SW480 (cell line): ENCODE measurements at regions not wholly inside any gene's neighbourhood (a gene's known extent, or its start where the extent isn't known, plus 50 kb on each side); places are given as distances from the start of the nearest gene placed in this dataset.
A peak's percentile ranks its signal among the peaks of the same experiment; 100 is the strongest.

ENCODE experiments used
- DNase-seq: peaks from one replicate; pipeline ENCODE4 v3.0.0-alpha.2; 2016; ENCODE audit warnings: low spot score

GRCh38 chr9:88658311-88658822 is 123.4 kb downstream of the NXNL2 start:
- DNase-seq: no peak

DNA sequence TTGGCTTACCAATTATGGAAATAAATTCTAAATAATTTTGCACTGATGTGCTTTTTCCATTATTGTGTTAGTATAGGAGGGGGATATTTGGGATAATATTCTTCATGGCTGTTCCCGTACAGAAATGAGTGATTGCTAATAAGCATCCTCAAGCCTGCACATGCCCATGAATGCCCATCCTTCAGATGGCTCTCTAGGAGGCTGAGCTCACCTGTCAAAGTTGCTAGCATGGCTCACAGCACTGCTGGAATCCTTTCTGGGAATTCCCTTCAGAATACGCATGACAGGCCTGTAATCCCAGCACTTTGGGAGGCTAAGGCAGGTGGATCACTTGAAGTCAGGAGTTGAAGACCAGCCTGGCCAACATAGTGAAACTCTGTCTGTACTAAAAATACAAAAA is 124.1 kb downstream of the NXNL2 start:
- no peak for DNase-seq

- DNase-seq: peak; percentile 40
Measured at GRCh38 chr9:88660611-88661010, 125.6 kb downstream of the NXNL2 start.

GRCh38 chr9:88661759-88662158 is 126.8 kb downstream of the NXNL2 start:
- no peak for DNase-seq

- DNase-seq: no peak
Measured at GRCh38 chr9:88663771-88664419, 128.9 kb downstream of the NXNL2 start.

GRCh38 chr9:88664773-88665172 is 129.8 kb downstream of the NXNL2 start:
- no peak for DNase-seq

DNA sequence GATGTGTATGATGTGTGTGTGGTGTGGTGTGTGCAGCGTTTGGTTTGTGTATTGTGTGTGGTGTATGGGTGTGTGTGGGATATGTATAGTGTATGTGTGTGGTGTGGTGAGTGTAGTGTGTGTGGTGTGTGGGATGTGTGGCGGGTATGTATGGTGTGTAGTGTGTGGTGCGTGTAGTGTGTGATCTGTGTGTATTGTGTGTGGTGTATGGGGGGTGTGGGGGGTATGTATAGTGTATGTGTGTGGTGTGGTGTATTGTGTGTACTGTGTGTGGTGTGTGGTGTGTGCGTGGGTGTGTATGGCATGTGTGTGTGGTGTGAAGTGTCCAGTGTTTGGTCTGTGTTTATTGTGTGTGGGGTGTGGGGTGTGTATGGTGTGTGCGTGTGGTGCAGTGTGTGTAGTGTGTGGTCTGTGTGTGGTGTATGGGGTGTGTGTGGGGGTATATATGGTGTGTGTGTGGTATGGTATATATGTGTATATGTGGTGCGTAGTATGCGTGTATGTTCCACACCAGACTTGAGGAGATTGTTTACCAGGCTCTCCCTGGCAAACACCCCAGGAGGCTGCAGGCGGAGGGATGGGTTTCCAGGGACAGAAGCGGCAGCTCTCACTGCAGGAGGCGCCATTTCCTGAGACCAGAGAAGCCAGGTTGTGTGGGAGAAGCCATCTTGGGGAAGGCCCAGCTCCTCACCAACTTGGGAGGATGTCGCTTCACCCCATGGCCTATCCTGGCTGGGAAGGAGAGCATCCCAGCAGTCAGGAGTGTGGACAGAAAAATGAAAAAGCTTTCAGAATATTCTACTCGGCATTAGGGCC is 138.1 kb downstream of the NXNL2 start:
- no peak for DNase-seq

DNA sequence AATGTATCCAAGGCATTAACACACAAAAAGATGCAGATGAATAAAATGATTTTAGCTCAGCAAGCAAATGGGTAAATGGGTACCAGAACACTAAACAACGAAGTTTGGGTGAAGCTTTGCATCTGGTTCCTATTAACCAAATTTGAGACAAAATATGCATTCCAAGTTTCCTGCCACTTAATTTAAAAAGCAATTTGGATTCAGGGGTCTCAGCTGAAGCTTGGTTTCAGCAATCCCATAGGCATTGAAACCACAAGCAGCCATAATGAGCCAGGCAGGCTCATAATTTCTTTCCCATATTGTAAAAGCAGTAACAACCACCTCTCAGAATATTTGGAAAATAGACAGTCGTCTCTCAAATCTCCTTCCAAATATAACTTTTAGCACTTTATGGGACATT is 138.9 kb downstream of the NXNL2 start:
- DNase-seq: no peak

GRCh38 chr9:88676644-88677043 is 141.7 kb downstream of the NXNL2 start:
- no peak for DNase-seq

DNA sequence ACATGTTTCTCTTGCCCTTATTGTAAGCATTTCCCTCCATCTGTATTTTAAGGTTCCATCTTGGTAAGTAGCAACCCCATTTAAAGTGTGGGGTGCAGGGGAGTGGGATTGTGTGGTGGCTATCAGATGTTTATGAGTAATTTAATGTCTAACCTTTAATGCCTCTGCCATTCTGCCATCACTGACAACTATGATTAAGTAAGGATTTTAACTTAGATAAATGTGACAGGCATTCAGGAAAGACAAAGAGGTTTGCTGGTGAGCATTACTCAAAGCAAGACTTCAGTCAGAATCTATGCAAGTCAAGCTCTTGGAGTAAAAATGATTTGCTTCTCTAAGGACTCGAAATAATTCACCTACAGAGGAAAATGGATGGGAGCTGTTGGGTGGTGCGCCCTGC is 143.0 kb downstream of the NXNL2 start:
- no peak for DNase-seq

DNA sequence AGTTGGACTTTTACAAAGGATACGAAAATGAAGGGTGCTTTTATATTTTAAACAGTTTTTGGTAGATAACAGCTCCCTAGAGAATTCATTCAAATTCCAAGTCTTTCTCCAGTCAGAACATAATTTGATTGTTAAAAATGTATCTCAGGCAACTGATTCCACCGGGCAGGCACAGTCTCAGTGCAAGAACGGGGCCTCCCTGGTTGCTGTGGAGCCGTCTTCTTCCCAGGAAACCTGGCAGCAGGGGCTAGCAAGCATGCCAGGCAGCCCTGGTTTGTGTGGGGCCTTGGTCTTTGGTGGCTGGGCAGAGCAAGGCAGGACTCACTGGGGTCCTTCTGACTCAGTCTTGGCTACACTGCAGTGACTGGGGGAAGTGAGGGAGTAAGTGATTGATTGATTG is 143.5 kb downstream of the NXNL2 start:
- no peak for DNase-seq

DNA sequence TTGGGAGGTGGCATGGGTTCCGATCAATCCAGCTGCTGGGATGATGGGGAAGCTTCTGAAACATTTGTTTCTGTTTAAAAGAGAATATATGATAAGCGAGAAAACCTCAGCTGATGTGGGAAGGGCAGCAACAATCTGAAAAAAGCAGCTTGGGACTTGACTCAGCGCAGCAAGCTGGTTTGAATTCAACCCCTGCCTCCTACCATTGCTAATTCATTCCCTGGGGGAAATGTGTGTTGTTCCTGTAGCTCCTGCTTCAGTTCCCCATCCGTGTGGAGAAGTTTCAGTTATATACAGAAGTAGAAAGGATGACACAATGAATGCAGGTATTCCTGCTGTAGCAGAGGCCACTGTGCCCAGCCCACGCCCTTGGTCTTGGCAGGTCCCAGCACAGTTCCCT is 145.1 kb downstream of the NXNL2 start:
- DNase-seq: no peak

DNA sequence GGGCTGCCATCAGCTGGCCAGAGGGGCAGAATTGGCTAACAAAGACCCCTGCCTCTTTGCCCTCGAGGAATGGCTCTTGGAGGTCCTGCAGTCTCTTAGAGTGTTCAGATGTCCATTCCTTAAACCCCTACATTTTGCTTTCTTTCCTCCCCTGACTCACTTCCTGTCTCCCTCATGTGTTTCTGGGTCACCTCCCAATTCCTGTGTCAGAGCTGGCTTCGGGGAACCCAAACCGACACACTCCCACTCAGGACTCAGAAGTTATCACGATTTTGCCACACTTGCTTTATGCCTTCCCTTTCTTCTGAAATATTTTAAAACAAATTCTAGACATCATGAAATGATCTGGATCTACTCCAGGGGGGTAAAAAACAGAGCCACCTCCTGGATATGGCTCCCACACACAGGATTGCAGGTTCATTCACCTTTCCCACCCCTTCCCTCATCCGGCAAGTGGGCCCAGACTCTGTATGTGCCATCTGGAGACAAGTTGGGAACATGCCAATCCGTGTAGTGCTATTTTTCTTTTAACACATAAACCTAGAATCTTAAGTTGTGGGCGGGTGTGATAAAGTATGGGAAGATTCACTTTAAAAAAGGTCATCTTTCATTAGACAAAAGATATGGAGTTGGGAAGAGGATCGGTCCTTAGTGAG is 145.7 kb downstream of the NXNL2 start:
- DNase-seq: no peak

DNA sequence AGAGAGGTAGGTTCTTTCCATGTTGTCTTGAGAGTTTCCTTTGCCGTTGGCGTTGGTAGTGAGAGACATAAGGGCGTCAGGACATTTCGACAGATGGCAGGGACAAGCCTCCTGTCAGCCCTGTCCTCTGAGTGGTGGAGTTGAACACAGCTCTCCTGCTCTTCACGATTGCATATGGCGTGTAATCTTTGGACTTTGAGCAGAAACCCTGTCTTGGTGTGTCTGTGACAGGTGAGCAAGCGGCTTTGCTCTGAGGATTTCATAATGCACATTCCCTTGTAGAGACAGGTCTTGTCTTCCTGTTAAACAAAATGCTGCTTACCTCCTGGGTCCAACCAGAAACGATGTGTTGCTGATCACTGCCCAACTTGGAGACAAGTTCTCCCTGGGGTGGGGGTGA is 146.5 kb downstream of the NXNL2 start:
- no peak for DNase-seq

DNA sequence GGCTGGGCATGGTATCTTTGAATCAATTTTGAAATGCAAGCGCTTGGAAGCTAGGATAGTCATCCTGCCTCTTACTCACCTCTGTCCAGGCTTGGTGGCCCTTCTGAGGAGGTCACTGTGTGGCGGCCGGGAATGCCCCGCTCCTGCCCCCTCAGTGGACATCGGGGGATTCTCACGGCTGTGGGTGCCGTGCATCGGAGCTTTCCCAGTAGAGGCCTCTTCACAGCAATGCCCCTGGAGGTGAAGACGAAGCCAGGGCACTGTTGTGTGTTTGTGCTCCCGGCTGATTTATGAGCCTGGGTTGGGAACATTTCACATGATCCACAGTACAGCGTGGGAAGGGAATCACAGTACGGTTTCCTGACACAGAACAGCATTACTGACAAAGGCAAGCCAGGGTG is 147.5 kb downstream of the NXNL2 start:
- DNase-seq: no peak

- DNase-seq: no peak
Measured at GRCh38 chr9:88684046-88684445, 149.1 kb downstream of the NXNL2 start.

DNA sequence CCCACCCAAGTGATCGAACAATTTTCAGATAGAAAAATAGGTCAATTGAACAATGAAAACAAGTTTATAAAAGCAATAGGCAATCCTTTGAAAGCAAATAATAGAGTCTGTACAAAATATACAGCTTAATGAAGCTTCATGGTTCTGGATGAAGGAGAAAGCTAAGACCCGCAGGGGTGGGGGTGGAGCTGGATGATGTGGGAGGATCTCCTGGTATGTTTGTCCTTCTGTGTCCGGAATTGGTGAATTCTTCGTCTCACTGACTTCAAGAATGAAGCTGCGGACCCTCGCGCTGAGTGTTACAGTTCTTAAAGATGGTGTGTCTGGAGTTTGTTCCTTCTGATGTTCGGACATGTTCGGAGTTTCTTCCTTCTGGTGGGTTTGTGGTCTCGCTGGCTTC is 149.9 kb downstream of the NXNL2 start:
- no peak for DNase-seq

DNA sequence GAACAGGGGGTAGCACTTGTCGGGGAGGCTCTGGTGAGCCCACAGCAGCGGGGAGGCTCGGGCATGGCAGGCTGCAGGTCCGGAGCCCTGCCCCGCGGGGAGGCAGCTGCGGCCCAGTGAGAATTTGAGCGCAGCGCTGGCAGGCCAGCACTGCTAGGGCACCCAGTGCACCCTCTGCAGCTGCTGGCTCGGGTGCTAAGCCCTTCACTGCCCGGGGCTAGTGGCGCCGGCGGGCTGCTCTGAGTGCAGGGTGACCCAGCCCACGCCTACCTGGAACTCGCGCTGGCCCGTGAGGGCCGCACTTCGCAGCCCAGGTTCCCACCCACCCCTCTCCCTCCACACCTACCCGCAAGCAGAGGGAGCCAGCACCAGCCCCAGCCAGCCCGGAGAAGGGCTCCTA is 151.0 kb downstream of the NXNL2 start:
- no peak for DNase-seq

GRCh38 chr9:88689509-88690298 is 154.7 kb downstream of the NXNL2 start:
- DNase-seq: no peak

DNA sequence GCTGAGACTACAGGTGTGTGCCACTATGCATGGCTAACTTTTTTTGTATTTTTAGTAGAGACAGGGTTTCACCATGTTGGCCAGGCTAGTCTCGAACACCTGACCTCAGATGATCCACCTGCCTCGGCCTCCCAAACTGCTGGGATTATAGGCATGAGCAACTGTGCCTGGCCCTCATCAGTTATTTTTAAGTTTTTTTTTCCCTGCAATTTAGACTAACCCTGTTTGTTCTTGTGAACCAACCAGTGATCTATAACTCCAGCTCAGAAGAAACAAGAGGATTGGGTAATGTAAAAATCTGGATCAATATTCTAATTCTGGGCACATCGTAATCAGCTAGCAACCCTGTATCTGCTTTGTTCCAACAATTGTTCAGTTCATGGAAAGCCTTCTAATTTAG is 155.7 kb downstream of the NXNL2 start:
- no peak for DNase-seq

DNA sequence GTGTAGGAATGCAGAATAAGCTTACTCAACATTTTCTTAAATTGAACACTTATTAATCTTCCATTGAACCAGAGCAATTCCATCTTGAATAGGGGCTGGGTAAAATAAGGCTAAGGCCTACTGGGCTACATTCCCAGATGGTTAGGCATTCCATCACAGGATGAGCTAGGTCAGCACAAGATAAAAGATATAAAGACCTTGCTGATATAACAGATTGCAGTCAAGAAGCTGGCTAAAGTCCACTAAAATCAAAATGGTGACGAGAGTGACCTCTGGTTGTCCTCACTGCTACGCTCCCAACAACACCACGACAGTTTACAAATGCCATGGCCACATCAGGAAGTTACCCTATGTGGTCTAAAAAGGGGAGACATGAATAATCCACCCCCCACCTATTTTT is 156.1 kb downstream of the NXNL2 start:
- no peak for DNase-seq

DNA sequence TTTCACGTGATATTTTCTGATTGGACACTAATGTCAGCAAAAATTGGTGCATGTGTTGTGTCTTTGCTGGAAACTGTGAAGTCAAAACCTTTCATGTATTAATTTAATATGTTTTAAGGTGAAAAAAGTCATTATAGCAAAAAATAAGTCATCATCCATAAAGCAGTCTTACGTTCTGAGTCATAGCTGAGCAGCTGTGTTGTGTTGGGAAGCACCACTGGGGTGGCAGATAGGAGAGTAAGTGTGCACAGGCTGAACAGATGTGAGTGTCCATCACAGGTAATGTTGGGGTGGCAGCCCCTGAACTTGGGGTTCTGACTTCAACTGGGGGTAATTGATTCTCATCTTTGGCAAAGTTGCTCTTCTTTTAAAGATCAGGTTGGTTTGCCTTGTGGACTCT is 156.8 kb downstream of the NXNL2 start:
- no peak for DNase-seq
